H1 (cell line): ENCODE measurements at regions not wholly inside any gene's neighbourhood (a gene's known extent, or its start where the extent isn't known, plus 50 kb on each side); places are given as distances from the start of the nearest gene placed in this dataset.

Experiments
- JUN ChIP-seq: IDR thresholded peaks from 2 replicates; pipeline ENCODE4 v1.6.1; 2011; ENCODE audit warnings: low read depth, mild to moderate bottlenecking, improper control_type of control experiment, low read length
- RBBP5 ChIP-seq: IDR thresholded peaks from 2 replicates; pipeline ENCODE4 v1.7.1; 2012; ENCODE audit warnings: low read depth, mild to moderate bottlenecking, inconsistent platforms, low read length, moderate library complexity, borderline replicate concordance
- SUZ12 ChIP-seq: fragments of 200-600 bp; sonication (generic); IDR thresholded peaks from 2 replicates; pipeline ENCODE4 v1.6.1; 2012; ENCODE audit warnings: mild to moderate bottlenecking, inconsistent platforms, low read length, moderate library complexity, mixed read lengths
- TF ChIP-seq, protein P1 (sequence below): IDR thresholded peaks from 2 replicates; pipeline ENCODE4 v1.6.1; 2011; ENCODE audit warnings: low read depth, mild to moderate bottlenecking, low read length; ENCODE audit not compliant: insufficient read depth

DNA sequence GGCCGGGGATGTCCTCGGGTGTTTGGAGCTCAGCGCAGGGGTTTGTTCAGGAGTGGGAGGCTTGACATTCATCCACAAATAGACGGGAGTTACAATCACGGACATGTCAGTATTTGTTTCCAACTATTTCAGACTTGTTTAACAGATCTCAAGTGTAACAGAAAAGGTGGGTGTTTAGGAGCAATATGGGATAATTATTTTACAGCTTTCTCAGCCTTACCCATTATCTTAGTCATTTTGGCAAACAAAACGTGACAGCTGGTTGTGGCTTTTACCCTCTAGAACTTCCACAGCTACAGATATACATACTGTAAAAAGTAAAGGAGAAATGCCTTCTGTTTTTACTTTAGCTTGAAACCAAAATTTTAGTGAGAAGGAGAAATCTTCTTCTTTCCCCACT is 178.7 kb upstream of the TMEM45B start (continued):
- TF ChIP-seq, protein P1, sequence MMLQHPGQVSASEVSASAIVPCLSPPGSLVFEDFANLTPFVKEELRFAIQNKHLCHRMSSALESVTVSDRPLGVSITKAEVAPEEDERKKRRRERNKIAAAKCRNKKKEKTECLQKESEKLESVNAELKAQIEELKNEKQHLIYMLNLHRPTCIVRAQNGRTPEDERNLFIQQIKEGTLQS = no peak
- no peak for TF ChIP-seq JUN
- no peak for TF ChIP-seq RBBP5
- TF ChIP-seq SUZ12 = no peak
